ENCODE measurements at regions not wholly inside any gene's neighbourhood (a gene's known extent, or its start where the extent isn't known, plus 50 kb on each side); places are given as distances from the start of the nearest gene placed in this dataset.
"Not testable (repeated sequence)": the region's sequence is repeated elsewhere in the genome, so short reads cannot be mapped to it uniquely, and the experiment has no call there.

GRCh38 chr21:10388625-10389024 is 132.8 kb upstream of the TPTE start:
- not testable (repeated sequence) for TF ChIP-seq BHLHE40 (IDR thresholded peaks at IDR 0.05; ENCODE audit: low read depth, low read length); POLR2A (IDR thresholded peaks at IDR 0.05; ENCODE audit: low read depth, low read length); SMC3 (IDR thresholded peaks at IDR 0.05; ENCODE audit: low read depth, low read length); RCOR1 (IDR thresholded peaks at IDR 0.05; ENCODE audit: insufficient replicate concordance, low read length); MAZ (IDR thresholded peaks at IDR 0.05; ENCODE audit: borderline replicate concordance, low read depth, low read length); MAFK (IDR thresholded peaks at IDR 0.05; ENCODE audit: low read depth, low read length); RAD21 (IDR thresholded peaks at IDR 0.05; ENCODE audit: low read length); MXI1 (IDR thresholded peaks at IDR 0.05; ENCODE audit: borderline replicate concordance, low read depth, low read length); RFX5 (IDR thresholded peaks at IDR 0.05; ENCODE audit: low read depth, low read length)
- TF ChIP-seq, protein P1, sequence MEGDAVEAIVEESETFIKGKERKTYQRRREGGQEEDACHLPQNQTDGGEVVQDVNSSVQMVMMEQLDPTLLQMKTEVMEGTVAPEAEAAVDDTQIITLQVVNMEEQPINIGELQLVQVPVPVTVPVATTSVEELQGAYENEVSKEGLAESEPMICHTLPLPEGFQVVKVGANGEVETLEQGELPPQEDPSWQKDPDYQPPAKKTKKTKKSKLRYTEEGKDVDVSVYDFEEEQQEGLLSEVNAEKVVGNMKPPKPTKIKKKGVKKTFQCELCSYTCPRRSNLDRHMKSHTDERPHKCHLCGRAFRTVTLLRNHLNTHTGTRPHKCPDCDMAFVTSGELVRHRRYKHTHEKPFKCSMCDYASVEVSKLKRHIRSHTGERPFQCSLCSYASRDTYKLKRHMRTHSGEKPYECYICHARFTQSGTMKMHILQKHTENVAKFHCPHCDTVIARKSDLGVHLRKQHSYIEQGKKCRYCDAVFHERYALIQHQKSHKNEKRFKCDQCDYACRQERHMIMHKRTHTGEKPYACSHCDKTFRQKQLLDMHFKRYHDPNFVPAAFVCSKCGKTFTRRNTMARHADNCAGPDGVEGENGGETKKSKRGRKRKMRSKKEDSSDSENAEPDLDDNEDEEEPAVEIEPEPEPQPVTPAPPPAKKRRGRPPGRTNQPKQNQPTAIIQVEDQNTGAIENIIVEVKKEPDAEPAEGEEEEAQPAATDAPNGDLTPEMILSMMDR (conservative IDR thresholded peaks at IDR 0.05; ENCODE audit: low read depth, low read length) = not testable (repeated sequence)
- TF ChIP-seq, protein P2, sequence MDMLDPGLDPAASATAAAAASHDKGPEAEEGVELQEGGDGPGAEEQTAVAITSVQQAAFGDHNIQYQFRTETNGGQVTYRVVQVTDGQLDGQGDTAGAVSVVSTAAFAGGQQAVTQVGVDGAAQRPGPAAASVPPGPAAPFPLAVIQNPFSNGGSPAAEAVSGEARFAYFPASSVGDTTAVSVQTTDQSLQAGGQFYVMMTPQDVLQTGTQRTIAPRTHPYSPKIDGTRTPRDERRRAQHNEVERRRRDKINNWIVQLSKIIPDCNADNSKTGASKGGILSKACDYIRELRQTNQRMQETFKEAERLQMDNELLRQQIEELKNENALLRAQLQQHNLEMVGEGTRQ (IDR thresholded peaks at IDR 0.05; ENCODE audit: low read depth, low read length) = not testable (repeated sequence)

Measured in IMR-90 (cell line).